ENCODE measurements at regions not wholly inside any gene's neighbourhood (a gene's known extent, or its start where the extent isn't known, plus 50 kb on each side); places are given as distances from the start of the nearest gene placed in this dataset.

DNA sequence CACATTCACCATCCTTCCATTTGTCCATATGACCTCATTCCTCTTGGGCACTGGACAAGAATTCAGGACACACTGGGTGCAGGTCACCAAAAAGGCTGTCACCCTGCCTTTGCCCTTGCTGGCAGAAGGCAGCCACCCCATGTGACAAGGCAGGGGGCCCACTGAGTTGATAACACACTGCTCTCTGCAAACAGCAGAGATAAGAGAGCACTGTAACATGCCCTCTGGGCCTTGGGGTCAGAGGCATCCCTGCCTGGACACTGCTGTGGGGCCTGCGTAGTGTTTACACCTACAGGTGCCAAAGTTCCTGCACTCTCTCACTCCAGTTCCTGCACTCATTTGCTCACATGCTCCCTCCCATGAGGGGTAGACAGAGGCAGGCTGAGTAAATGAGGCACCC, 344.7 kb upstream of the TCF4 start:
- no peaks in the 10 kb centered on the region for H3K79me1 ChIP-seq (ENCODE audit: low read depth, low read length)
- H2BK15ac ChIP-seq (ENCODE audit: low read length), result no peak overlapping the region
- H3K79me2 ChIP-seq (ENCODE audit: control insufficient read depth in 1 of 2, insufficient read depth in 2 of 2, low read length in 2 of 2), result no peaks in the 10 kb centered on the region
- H4K91ac ChIP-seq (replicated peaks; ENCODE audit: insufficient read length, low read length), result no peak overlapping the region
- TF ChIP-seq, protein P1, sequence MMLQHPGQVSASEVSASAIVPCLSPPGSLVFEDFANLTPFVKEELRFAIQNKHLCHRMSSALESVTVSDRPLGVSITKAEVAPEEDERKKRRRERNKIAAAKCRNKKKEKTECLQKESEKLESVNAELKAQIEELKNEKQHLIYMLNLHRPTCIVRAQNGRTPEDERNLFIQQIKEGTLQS (IDR thresholded peaks at IDR 0.05; ENCODE audit: insufficient read depth, low read depth, low read length), result no peak
- TF ChIP-seq ZNF274 (IDR thresholded peaks at IDR 0.05; ENCODE audit: borderline replicate concordance, extremely low read depth, low read length), result no peak
- TF ChIP-seq CHD2 (IDR thresholded peaks at IDR 0.05; ENCODE audit: low read length), result no peak
- TF ChIP-seq HDAC6 (IDR thresholded peaks at IDR 0.05; ENCODE audit: low read depth, low read length), result no peak
- TF ChIP-seq RNF2 (IDR thresholded peaks at IDR 0.05; ENCODE audit: borderline replicate concordance, low read depth, low read length, missing control alignments, poor library complexity, severe bottlenecking), result no peak
- DNase-seq (ENCODE audit: low read depth in 1 of 2, low spot score in 2 of 2) (no peak), FAIRE-seq (no peak)
- no peak overlapping the region for H2AFZ ChIP-seq (ENCODE audit: low read length)
- H2BK20ac ChIP-seq (ENCODE audit: low read length), result no peak overlapping the region
- H3K23me2 ChIP-seq (ENCODE audit: low read depth, low read length), result no peaks in the 10 kb centered on the region
- no peak overlapping the region for H3K18ac ChIP-seq (ENCODE audit: extremely low read depth, low read length)
- peaks cover 0 to 6% (median 0%) of the 10 kb centered on the region in 4 experiments; a peak in 1 of 8 replicates for H3K36me3 ChIP-seq (ENCODE audit: control insufficient read depth in 2 of 4, insufficient read depth in 4 of 4, low read length in 3 of 4)
- H2AK5ac ChIP-seq (ENCODE audit: low read depth, low read length), result no peak overlapping the region
- no peaks in the 10 kb centered on the region for H3K4me1 ChIP-seq (replicated peaks in 1 of 4; ENCODE audit: control insufficient read depth in 3 of 4, insufficient read depth in 4 of 4, low read length in 3 of 4)
- no peak overlapping the region for H3K23ac ChIP-seq (ENCODE audit: insufficient read length)
- no peak overlapping the region for H3K9ac ChIP-seq (replicated peaks in 1 of 4; ENCODE audit: extremely low read depth in 1 of 4, low read depth in 3 of 4, low read length in 3 of 4)
- no peak overlapping the region for H3K4me2 ChIP-seq (ENCODE audit: insufficient read depth in 1 of 2, low read depth in 2 of 2, low read length in 2 of 2)
- H4K5ac ChIP-seq (ENCODE audit: insufficient read length, low read depth, low read length), result no peak overlapping the region
- no peaks in the 10 kb centered on the region for H4K20me1 ChIP-seq (replicated peaks in 1 of 2; ENCODE audit: control insufficient read depth in 1 of 2, insufficient read depth in 2 of 2, low read length in 2 of 2)
- H3K14ac ChIP-seq (ENCODE audit: insufficient read length), result no peak overlapping the region
- no peaks in the 10 kb centered on the region for H3K27me3 ChIP-seq (replicated peaks in 1 of 4; ENCODE audit: control insufficient read depth in 3 of 4, extremely low read depth in 1 of 4, insufficient read depth in 3 of 4, low read length in 3 of 4)
- H3K9me3 ChIP-seq (ENCODE audit: insufficient read depth in 2 of 2, low read depth in 1 of 2, low read length in 1 of 2), result no peaks in the 10 kb centered on the region; a peak in 1 of 4 replicates
- H3K4ac ChIP-seq (replicated peaks; ENCODE audit: insufficient read length, low read depth, low read length), result no peak overlapping the region
- H2BK12ac ChIP-seq (ENCODE audit: low read depth, low read length), result no peak overlapping the region
- ChIA-PET CTCF (ENCODE audit: partially characterized antibody) (interaction anchor here (0.6 kb wide), 1 partner anchor 319 kb away, joined by 3 read pairs; no protein-coding TSS in a partner anchor), POLR2A (ENCODE audit: partially characterized antibody) (no interaction called here)
- no peak overlapping the region for H4K8ac ChIP-seq (ENCODE audit: extremely low read depth, insufficient read depth, low read length)
- H2BK120ac ChIP-seq (replicated peaks; ENCODE audit: low read depth, low read length), result no peak overlapping the region
- H2BK5ac ChIP-seq (ENCODE audit: low read depth, low read length), result no peak overlapping the region
- no peak overlapping the region for H3K4me3 ChIP-seq (ENCODE audit: extremely low read depth in 1 of 4, insufficient read depth in 2 of 4, low read depth in 3 of 4, low read length in 4 of 4)
- no peak overlapping the region for H3K27ac ChIP-seq (ENCODE audit: low read depth, low read length)
- WGBS, 2 experiments (ENCODE audit: extremely low coverage in 1 of 2, insufficient coverage in 1 of 2, insufficient read length in 1 of 2, insufficient replicate concordance in 2 of 2, low coverage in 1 of 2, low lambda C conversion rate in 2 of 2, missing lambda C conversion rate in 1 of 2), result 95% methylated on average over 1 of the region's 1 CpG; no CpG with 5 or more reads in 1 of the 2 experiments
- H3K56ac ChIP-seq (replicated peaks; ENCODE audit: insufficient read length, low read depth, low read length), result no peak overlapping the region

Data from H1 (cell line).